Fibroblast of lung (primary cell): ENCODE measurements at regions not wholly inside any gene's neighbourhood (a gene's known extent, or its start where the extent isn't known, plus 50 kb on each side); places are given as distances from the start of the nearest gene placed in this dataset.

Experiments used
- EZH2 ChIP-seq: IDR thresholded peaks from 2 replicates; pipeline ENCODE4 v1.5.1; 2012; ENCODE audit warnings: low read length, control low read depth, mild to moderate bottlenecking; ENCODE audit errors: missing control alignments
- TF ChIP-seq, protein P1 (sequence below), 2 donors: IDR thresholded peaks in 1 of 2; conservative IDR thresholded peaks in 1 of 2; 1 replicate in 1 of 2; 2 replicates in 1 of 2; pipeline ENCODE4 v1.5.1; 2011 to 2012; ENCODE audit warnings: low read length in 2 of 2, control low read depth in 1 of 2, inconsistent platforms in 1 of 2, low read depth in 1 of 2, mild to moderate bottlenecking in 1 of 2

DNA sequence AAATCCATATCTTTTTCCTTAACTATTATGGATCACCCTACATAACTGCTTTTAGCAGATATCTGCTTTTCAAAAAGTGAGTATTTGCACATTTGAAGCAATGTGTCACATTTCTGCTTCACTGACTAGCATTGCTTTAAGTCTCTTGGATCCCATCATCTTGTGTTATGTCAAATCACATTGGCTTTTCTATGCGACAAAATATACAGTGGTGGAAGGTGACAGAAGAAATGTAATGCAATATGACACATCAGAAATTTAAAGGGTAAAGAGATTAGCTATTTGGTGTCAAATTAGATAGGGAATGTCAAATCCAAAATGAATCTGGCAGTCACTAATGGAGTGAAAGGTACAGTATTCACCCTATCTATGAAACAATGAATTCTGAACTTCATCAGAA lies 1282.1 kb upstream of the PCDH20 start:
- TF ChIP-seq, protein P1, sequence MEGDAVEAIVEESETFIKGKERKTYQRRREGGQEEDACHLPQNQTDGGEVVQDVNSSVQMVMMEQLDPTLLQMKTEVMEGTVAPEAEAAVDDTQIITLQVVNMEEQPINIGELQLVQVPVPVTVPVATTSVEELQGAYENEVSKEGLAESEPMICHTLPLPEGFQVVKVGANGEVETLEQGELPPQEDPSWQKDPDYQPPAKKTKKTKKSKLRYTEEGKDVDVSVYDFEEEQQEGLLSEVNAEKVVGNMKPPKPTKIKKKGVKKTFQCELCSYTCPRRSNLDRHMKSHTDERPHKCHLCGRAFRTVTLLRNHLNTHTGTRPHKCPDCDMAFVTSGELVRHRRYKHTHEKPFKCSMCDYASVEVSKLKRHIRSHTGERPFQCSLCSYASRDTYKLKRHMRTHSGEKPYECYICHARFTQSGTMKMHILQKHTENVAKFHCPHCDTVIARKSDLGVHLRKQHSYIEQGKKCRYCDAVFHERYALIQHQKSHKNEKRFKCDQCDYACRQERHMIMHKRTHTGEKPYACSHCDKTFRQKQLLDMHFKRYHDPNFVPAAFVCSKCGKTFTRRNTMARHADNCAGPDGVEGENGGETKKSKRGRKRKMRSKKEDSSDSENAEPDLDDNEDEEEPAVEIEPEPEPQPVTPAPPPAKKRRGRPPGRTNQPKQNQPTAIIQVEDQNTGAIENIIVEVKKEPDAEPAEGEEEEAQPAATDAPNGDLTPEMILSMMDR (conservative IDR thresholded peaks at IDR 0.05 in 1 of 2, IDR thresholded peaks at IDR 0.05 in 1 of 2; ENCODE audit: low read depth in 1 of 2, low read length in 2 of 2) = no peak
- no peak for TF ChIP-seq EZH2
